Kidney (tissue), 13 donors: ENCODE measurements at regions not wholly inside any gene's neighbourhood (a gene's known extent, or its start where the extent isn't known, plus 50 kb on each side); places are given as distances from the start of the nearest gene placed in this dataset.

Source experiments
- DNase-seq, 5 donors: peaks; one replicate each; pipeline ENCODE4 v3.0.0-alpha.2; 2013 to 2020
- FAIRE-seq: peaks from 2 replicates; lab custom pipeline; 2012; peaks lifted over from hg19 to GRCh38; lab: Jason Lieb, UNC
- H3K27ac ChIP-seq, 2 donors: one replicate each; pipeline ENCODE4 v1.7.0; 2013; ENCODE audit warnings: low read depth in 2 of 2, low read length in 2 of 2, inconsistent platforms in 1 of 2
- H3K27me3 ChIP-seq: one replicate; pipeline ENCODE4 v1.7.1; 2013; ENCODE audit warnings: low read length, inconsistent platforms; ENCODE audit not compliant: control insufficient read depth, insufficient read depth
- H3K36me3 ChIP-seq, 3 donors: one replicate each; pipeline versions ENCODE4 v1.7.0 to v1.7.1; 2013; ENCODE audit warnings: low read length in 3 of 3, control low read depth in 1 of 3, inconsistent platforms in 1 of 3; ENCODE audit not compliant: insufficient read depth in 3 of 3, control insufficient read depth in 2 of 3
- H3K4me1 ChIP-seq, 3 donors: one replicate each; pipeline versions ENCODE4 v1.7.0 to v1.7.1; 2013; ENCODE audit warnings: low read length in 3 of 3, inconsistent platforms in 1 of 3, low read depth in 1 of 3; ENCODE audit not compliant: control insufficient read depth in 2 of 3, insufficient read depth in 2 of 3
- H3K4me3 ChIP-seq, 3 donors: one replicate each; pipeline versions ENCODE4 v1.7.0 to v1.8.1; 2013; ENCODE audit warnings: low read length in 3 of 3, control low read depth in 1 of 3, inconsistent platforms in 1 of 3
- H3K9ac ChIP-seq, 3 donors: one replicate each; pipeline versions ENCODE4 v1.7.0 to v1.7.1; 2013; ENCODE audit warnings: low read length in 3 of 3, control low read depth in 1 of 3, inconsistent platforms in 1 of 3
- H3K9me3 ChIP-seq, 3 donors: one replicate each; pipeline versions ENCODE4 v1.7.0 to v1.7.1; 2013; ENCODE audit warnings: low read length in 3 of 3, control low read depth in 1 of 3, inconsistent platforms in 1 of 3; ENCODE audit not compliant: control insufficient read depth in 2 of 3, insufficient read depth in 1 of 3
- CTCF ChIP-seq: IDR thresholded peaks from 3 replicates; pipeline ENCODE4 v1.5.1; 2012; ENCODE audit warnings: mild to moderate bottlenecking, moderate library complexity, borderline replicate concordance; ENCODE audit not compliant: insufficient read depth; ENCODE audit errors: extremely low read depth
- intact Hi-C: fragments of 100-400 bp; cut with DNase I; formaldehyde crosslinking; loops from one replicate; pipeline ENCODE4 v1.11.1; 2022
- donor health status: control.
- donor health status: control.
- donor health status: control.
- donor health status: control.
- donor health status: control.
- donor health status: DM: yes; HTN: yes; CAD: no.
- donor health status: Normal renal cell carcinoma (clear cell type).

- H3K27me3 ChIP-seq = no peaks in the 10 kb centered on the region
- H3K4me3 ChIP-seq = no peak overlapping the region
- FAIRE-seq (no peak), DNase-seq (no peak)
- H3K27ac ChIP-seq = no peak overlapping the region
- intact Hi-C loops = no loop called here
- TF ChIP-seq CTCF = no peak
- H3K4me1 ChIP-seq = peaks cover 0 to 2% (median 0%) of the 10 kb centered on the region in 3 donors
- H3K36me3 ChIP-seq = no peaks in the 10 kb centered on the region
- H3K9me3 ChIP-seq = no peaks in the 10 kb centered on the region
- no peak overlapping the region for H3K9ac ChIP-seq
Observed at GRCh38 chr6:155995281-155995680, 539.6 kb upstream of the NOX3 start.

GRCh38 chr6:155994086-155994485, 538.4 kb upstream of the NOX3 start:
- Histone ChIP-seq H3K36me3 (no peaks in the 10 kb centered on the region), H3K4me1 (peaks cover 0 to 2% (median 0%) of the 10 kb centered on the region in 3 donors), H3K4me3 (no peak overlapping the region), H3K9me3 (no peaks in the 10 kb centered on the region), H3K9ac (no peak overlapping the region), H3K27me3 (no peaks in the 10 kb centered on the region), H3K27ac (no peak overlapping the region)
- TF ChIP-seq CTCF = no peak
- intact Hi-C loops = no loop called here
- FAIRE-seq (no peak), DNase-seq (peak in 1 of 5 donors; percentile 34)

- H3K9ac ChIP-seq = no peak overlapping the region
- H3K4me3 ChIP-seq = no peak overlapping the region
- H3K4me1 ChIP-seq = peaks cover 0 to 2% (median 0%) of the 10 kb centered on the region in 3 donors
- intact Hi-C loops = no loop called here
- H3K9me3 ChIP-seq = no peaks in the 10 kb centered on the region
- peak in 1 of 5 donors; percentile 57 for DNase-seq
- FAIRE-seq = no peak
- no peaks in the 10 kb centered on the region for H3K36me3 ChIP-seq
- no peaks in the 10 kb centered on the region for H3K27me3 ChIP-seq
- TF ChIP-seq CTCF = no peak
- H3K27ac ChIP-seq = no peak overlapping the region
Observed at GRCh38 chr6:155993240-155993639, 537.6 kb upstream of the NOX3 start.

- no peaks in the 10 kb centered on the region for H3K27me3 ChIP-seq
- H3K27ac ChIP-seq = peak overlapping the region in 1 of 2 donors; percentile 43
- no peaks in the 10 kb centered on the region for H3K9me3 ChIP-seq
- intact Hi-C loops = no loop called here
- H3K36me3 ChIP-seq = no peaks in the 10 kb centered on the region
- no peak for TF ChIP-seq CTCF
- DNase-seq (peak in 2 of 5 donors; percentile 30 to 67), FAIRE-seq (no peak)
- H3K4me3 ChIP-seq = no peak overlapping the region
- peaks cover 0 to 6% (median 0%) of the 10 kb centered on the region in 3 donors for H3K4me1 ChIP-seq
- no peak overlapping the region for H3K9ac ChIP-seq
Observed at GRCh38 chr6:155985660-155986138, 530.1 kb upstream of the NOX3 start.
